NCI-H146 treated with DMSO at 0.1 percent for 48 hours (cell line): ENCODE measurements at regions not wholly inside any gene's neighbourhood (a gene's known extent, or its start where the extent isn't known, plus 50 kb on each side); places are given as distances from the start of the nearest gene placed in this dataset.
A peak's percentile ranks its signal among the peaks of the same experiment; 100 is the strongest.

Source experiments
- DNase-seq: peaks from one replicate; lab custom pipeline; 2025; ENCODE audit not compliant: unreplicated experiment; lab: John Stamatoyannopoulos, UW

- DNase-seq: no peak
Observed at GRCh38 chr6:156725712-156726111, 51.5 kb upstream of the ARID1B start.

DNA sequence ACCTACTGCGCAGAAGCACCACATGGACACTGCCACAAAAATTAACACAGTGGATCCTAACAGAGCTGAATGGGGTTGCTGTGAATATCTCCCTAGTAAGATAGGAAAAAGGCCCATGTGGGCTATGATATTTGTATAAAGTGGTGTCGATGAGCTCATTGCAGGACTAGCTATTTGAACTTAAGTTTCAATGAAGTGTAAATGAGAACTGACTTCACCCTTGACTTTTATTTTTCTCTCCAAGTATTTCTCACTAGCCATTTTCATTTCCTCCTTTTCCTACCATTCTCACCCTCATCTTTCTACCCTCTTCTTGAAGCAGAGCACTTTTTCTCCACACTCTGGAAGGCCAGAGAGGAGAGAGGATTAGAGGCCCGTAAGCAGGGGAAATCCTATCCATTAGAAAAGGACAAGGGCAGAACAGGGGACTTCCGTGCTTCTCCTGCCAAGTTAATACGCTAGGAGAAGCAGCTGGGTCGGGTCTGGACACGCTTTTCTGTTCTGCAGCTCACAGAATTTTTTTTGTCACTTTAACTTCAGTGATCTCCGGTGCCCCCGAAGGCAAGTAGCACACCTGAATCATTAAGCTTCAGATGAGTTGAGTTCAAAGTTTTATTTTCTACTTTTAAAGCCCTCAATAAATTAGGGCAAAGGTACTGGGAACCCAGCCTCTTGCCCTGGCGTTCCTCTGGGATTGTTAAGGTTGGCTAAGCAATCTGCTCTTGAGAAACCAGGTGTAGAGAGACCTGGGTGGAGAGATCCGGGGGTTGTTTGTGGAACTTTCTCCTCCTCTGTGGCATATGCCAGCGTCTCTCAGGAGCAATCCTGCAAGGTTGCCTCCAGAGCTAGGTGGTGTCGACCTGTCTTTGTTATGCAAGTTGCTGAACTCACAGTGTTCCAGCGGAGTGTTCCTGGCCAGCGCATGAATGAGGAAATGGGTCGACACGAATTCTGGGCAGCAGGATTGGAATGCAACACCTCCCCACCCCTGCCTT, 56.2 kb upstream of the ARID1B start:
- no peak for DNase-seq

DNA sequence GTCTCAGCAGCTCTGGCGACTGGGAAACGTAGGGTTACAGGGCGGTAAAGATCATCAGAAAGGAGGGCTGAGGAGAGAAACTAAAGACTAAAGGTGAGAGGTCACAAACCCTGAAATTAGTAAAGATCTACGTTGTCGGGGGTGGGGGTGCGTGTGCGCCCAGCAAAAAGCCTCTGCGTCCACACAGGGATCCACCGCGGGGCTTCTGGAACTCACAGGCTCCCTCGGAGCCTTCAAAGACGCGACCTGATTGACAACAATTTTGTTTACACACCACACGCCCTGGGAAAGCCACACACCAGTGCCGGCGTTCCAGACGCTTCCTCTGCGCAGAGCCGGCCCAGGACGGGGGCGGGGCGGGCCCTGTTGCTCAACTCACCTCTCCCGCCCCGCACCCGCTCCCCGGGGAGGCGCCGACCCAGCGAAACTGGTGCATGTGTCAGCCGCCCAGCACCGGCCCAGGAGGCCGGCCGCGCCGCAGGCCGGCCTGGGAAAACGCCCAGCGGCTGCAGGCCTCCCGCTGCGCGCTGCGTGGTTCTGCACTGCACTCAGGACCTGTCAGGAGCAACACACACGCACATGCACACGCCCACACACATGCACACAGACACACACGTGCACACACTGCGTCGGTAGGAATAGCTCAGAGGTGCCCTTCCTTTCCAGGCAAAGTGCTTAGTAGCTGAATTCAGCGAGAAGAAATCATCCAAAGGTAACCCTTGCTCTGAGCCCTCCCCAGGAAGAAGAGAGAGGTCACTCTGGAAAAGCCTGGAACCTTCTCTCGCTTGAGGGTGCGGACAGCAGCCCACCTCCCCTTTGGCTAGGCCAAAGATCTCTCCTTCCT, 57.2 kb upstream of the ARID1B start:
- peak; percentile 61 for DNase-seq

- DNase-seq: no peak
Observed at GRCh38 chr6:156719395-156719719, 57.8 kb upstream of the ARID1B start.

GRCh38 chr6:156718647-156719394, 58.4 kb upstream of the ARID1B start:
- no peak for DNase-seq

DNA sequence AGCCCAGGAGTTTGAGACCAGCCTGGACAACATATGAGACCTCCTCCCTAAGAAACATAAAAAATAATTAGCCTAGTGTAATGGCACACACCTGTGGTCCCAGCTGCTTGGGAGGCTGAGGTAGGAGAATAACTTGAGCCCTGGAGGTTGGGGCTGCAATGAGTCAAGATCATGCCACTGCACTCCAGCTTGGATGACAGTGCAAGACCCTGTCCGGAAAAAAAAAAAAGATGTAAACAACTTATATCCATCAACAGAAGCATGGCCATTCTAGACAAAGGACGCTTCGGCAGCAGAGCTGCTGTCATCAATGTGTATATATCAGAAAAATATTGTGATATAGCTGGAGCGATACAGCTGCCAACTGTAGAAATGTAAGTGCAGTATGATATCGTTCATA, 59.6 kb upstream of the ARID1B start:
- DNase-seq: no peak

- no peak for DNase-seq
Observed at GRCh38 chr6:156715839-156716238, 61.3 kb upstream of the ARID1B start.

DNA sequence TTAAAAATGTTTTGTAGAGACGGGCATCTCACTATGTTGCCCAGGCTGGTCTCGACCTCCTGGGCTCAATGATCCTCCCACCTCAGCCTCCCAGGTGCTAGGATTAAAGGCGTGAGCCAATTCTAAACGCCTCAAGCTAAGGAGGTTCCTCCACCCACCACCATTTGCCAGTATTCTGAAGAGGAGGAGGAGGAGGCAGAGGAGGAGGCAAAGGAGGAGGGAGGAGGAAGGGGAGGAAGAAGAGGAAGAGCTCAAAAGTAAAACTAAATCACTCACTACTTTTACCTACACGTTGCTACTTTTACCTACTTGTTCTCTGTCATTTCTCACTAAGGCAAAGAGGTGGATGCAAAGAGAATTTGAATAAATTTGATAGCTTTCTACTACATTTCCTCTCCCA, 63.6 kb upstream of the ARID1B start:
- no peak for DNase-seq

DNA sequence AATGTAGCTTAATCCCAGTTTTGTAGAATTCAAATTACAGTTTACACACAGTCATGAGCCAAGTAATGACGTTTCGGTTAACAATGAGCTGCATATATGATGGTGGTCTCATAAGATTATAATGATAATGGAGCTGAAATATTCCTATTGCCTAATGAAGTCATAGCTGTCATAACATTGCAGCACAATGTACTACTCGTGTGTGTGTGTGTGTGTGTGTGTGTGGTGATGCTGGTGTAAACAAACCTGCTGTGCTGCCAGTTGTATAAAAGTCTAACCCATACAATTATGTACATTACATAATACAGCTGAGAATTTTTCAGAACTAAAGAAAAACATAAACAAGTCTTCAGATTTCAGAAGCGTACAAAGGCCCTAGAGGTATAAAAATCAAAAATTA, 66.7 kb upstream of the ARID1B start:
- DNase-seq: no peak

DNA sequence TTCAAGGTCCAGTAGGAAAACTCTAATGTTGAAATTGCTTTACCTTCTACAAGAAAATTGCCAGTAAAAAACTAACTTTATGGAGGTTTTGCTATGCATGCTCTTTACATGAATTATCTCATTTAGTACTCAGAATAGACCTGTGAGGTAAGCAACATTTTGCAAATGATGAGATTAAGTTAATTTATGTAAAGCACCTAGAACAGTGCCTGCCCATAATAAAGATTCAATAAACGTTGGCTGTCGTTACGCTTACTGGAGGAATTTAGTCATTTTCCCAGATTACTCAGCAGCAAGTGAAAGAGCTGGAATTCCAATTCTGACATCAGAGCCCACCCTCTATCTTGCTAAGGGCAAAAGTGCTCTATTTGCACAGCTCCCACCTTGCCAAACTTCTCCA, 69.4 kb upstream of the ARID1B start:
- DNase-seq: no peak

DNA sequence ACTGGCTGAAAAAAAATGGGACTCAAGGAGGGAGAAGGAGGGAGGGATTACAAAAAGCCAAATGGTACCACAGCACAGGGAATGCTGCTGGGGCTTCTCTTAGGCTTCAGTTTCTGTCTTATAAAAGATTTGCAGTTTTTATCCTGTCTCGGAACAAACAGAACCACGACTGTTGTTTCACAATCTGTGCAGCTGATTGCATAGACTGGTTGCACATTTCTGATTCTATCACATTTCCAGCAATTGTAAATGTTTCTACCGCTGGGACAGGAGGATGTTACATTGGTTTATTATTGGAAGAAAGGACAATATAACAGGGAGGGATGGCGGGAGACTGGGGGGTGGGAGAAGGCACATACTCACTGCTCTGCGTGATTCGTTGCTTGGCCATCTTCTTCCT, 73.5 kb upstream of the ARID1B start:
- DNase-seq: no peak

DNA sequence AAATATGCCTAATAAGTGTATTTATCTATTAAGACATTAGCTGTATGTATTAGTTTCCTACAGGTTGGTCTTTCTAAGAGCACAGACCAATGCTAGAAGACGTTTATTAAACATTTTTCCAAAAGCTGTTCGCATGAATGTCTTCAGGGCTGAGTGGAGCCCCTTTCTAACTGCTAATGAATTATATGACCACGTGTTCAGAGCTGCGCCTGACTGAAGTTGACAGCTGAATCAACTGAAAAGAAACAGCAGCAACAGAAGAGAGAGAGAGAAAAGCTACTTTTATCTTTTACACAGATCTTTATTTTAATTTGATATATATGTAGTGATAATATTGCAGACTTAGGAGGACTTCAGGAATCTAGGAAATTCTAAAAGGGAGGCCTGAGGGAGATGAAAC, 75.2 kb upstream of the ARID1B start:
- DNase-seq: no peak

DNA sequence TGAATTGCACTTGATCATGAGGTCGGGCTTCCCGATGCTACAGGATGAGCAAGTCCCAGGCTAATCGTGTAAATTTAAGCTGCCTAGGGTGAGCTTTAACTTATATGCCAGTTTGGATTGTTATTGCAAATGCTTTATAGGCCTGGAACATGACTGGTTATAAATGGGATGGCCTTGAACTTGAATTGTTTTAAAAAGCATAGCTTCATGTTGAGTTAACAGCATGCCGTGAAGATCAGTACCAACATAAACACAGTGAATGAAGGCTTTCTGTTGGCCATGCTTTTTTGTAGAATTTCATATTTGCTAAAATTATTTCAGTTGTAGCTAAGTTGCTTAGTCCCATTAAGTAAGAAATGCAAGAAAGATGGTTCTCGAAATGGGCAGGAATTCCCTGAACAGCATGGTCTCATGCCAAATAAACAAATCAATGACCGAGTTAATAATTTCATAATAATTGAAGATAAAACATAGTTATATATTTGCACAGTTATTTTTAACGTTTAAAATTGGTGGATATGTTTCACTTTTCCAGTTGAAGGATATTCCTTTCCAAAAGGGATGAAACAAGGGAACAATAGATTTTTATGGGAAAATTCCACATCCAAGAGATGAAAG, 76.6 kb upstream of the ARID1B start:
- no peak for DNase-seq

GRCh38 chr6:156699935-156700334, 77.2 kb upstream of the ARID1B start:
- DNase-seq: no peak

- DNase-seq: no peak
Observed at GRCh38 chr6:156699017-156699421, 78.2 kb upstream of the ARID1B start.

GRCh38 chr6:156698239-156699016, 78.8 kb upstream of the ARID1B start:
- no peak for DNase-seq

DNA sequence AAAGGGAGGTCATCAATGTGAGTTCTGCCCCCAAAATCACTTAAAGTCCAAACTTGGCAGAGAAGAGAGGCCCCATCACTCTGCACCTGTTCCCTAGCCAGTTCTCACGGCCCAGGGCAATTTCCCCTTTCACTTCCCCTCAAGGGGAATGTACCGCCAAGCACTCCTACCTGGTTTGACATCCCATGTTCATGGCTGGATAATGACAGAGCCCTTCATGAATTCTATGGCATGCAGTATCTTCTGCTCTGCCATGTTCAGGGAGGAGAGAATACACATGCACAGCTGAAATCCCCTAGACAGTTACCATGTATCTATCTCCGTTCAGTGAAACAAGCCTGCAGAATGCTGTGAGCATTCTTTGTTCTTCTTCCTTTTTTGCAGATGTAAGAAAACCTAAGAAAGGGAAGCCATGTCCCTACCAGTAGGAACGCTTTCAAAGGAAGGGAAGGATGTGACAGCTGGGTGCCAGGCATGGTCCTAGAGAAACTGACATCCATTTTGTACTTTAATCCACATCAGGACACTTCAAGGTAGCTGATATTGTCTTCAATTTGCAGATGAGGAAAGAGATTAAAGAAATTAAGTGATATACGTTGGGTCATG, 79.8 kb upstream of the ARID1B start:
- DNase-seq: no peak

GRCh38 chr6:156695742-156696141, 81.4 kb upstream of the ARID1B start:
- no peak for DNase-seq

GRCh38 chr6:156694679-156695078, 82.5 kb upstream of the ARID1B start:
- no peak for DNase-seq

- no peak for DNase-seq
Observed at GRCh38 chr6:156691018-156691417, 86.2 kb upstream of the ARID1B start.
